ENCODE measurements at regions not wholly inside any gene's neighbourhood (a gene's known extent, or its start where the extent isn't known, plus 50 kb on each side); places are given as distances from the start of the nearest gene placed in this dataset.

GRCh38 chr17:55625521-55625920 is 97.1 kb downstream of the TMEM100 start:
- dilution Hi-C loops (cut with MboI; ENCODE audit: extremely low pct_ligation_motif_present, low sequenced_read_pairs) = no loop called here
- H3K27me3 ChIP-seq (ENCODE audit: control insufficient read depth, extremely low read depth, insufficient read depth, low read length) = no peaks in the 10 kb centered on the region
- no peak overlapping the region for H3K4me2 ChIP-seq (ENCODE audit: control insufficient read depth, extremely low read depth, insufficient read depth, low read depth, low read length)

GRCh38 chr17:55624772-55625433 is 97.8 kb downstream of the TMEM100 start:
- Histone ChIP-seq H3K4me2 (ENCODE audit: control insufficient read depth, extremely low read depth, insufficient read depth, low read depth, low read length) (no peak overlapping the region), H3K4me3 (ENCODE audit: control insufficient read depth in 2 of 3, extremely low read depth in 1 of 3, insufficient read depth in 2 of 3, low read depth in 1 of 3, low read length in 3 of 3) (no peak overlapping the region), H3K36me3 (ENCODE audit: control insufficient read depth in 2 of 2, extremely low read depth in 1 of 2, insufficient read depth in 2 of 2, low read length in 2 of 2) (no peaks in the 10 kb centered on the region), H3K9ac (ENCODE audit: control insufficient read depth, extremely low read depth, insufficient read depth, low read length) (no peak overlapping the region), H3K79me2 (ENCODE audit: control insufficient read depth, insufficient read depth, low read length) (no peaks in the 10 kb centered on the region), H4K20me1 (ENCODE audit: control insufficient read depth, extremely low read depth, insufficient read depth, low read length) (no peaks in the 10 kb centered on the region), H3K27me3 (ENCODE audit: control insufficient read depth, extremely low read depth, insufficient read depth, low read length) (no peaks in the 10 kb centered on the region), H3K27ac (ENCODE audit: control insufficient read depth, insufficient read depth, low read length) (no peak overlapping the region), H3K9me1 (ENCODE audit: control insufficient read depth, extremely low read depth, insufficient read depth, low read length) (no peaks in the 10 kb centered on the region), H2AFZ (ENCODE audit: control insufficient read depth, low read length) (no peak overlapping the region), H3K9me3 (ENCODE audit: control insufficient read depth, low read depth, low read length) (no peaks in the 10 kb centered on the region), H3K4me1 (ENCODE audit: control insufficient read depth, extremely low read depth, insufficient read depth, low read length) (no peaks in the 10 kb centered on the region)
- dilution Hi-C loops (cut with MboI; ENCODE audit: extremely low pct_ligation_motif_present, low sequenced_read_pairs) = no loop called here
- no peak for FAIRE-seq
- no peak for DNase-seq (ENCODE audit: low read depth, low spot score)
- no peak for TF ChIP-seq EZH2 (IDR thresholded peaks at IDR 0.05; ENCODE audit: low read length)
- no peak for TF ChIP-seq CTCF (optimal IDR thresholded peaks at IDR 0.05 in 1 of 3, IDR thresholded peaks at IDR 0.05 in 1 of 3, conservative IDR thresholded peaks at IDR 0.05 in 1 of 3; ENCODE audit: extremely low read depth in 1 of 3, insufficient read depth in 2 of 3, low read length in 3 of 3)

More at GRCh38 chr17:55625521-55625920, 97.1 kb downstream of the TMEM100 start:
- Histone ChIP-seq H3K79me2 (ENCODE audit: control insufficient read depth, insufficient read depth, low read length) (no peaks in the 10 kb centered on the region), H3K9me1 (ENCODE audit: control insufficient read depth, extremely low read depth, insufficient read depth, low read length) (no peaks in the 10 kb centered on the region), H3K4me1 (ENCODE audit: control insufficient read depth, extremely low read depth, insufficient read depth, low read length) (no peaks in the 10 kb centered on the region), H3K9me3 (ENCODE audit: control insufficient read depth, low read depth, low read length) (no peaks in the 10 kb centered on the region), H3K27ac (ENCODE audit: control insufficient read depth, insufficient read depth, low read length) (no peak overlapping the region), H3K36me3 (ENCODE audit: control insufficient read depth in 2 of 2, extremely low read depth in 1 of 2, insufficient read depth in 2 of 2, low read length in 2 of 2) (no peaks in the 10 kb centered on the region), H3K9ac (ENCODE audit: control insufficient read depth, extremely low read depth, insufficient read depth, low read length) (no peak overlapping the region), H2AFZ (ENCODE audit: control insufficient read depth, low read length) (no peak overlapping the region), H3K4me3 (ENCODE audit: control insufficient read depth in 2 of 3, extremely low read depth in 1 of 3, insufficient read depth in 2 of 3, low read depth in 1 of 3, low read length in 3 of 3) (no peak overlapping the region), H4K20me1 (ENCODE audit: control insufficient read depth, extremely low read depth, insufficient read depth, low read length) (no peaks in the 10 kb centered on the region)
- FAIRE-seq (no peak), DNase-seq (ENCODE audit: low read depth, low spot score) (no peak)
- TF ChIP-seq CTCF (optimal IDR thresholded peaks at IDR 0.05 in 1 of 3, IDR thresholded peaks at IDR 0.05 in 1 of 3, conservative IDR thresholded peaks at IDR 0.05 in 1 of 3; ENCODE audit: extremely low read depth in 1 of 3, insufficient read depth in 2 of 3, low read length in 3 of 3) = no peak
- TF ChIP-seq EZH2 (IDR thresholded peaks at IDR 0.05; ENCODE audit: low read length) = no peak

All from keratinocyte (primary cell).